ENCODE measurements at regions not wholly inside any gene's neighbourhood (a gene's known extent, or its start where the extent isn't known, plus 50 kb on each side); places are given as distances from the start of the nearest gene placed in this dataset.
"Not testable (repeated sequence)": the region's sequence is repeated elsewhere in the genome, so short reads cannot be mapped to it uniquely, and the experiment has no call there.

GRCh38 chr3:5358911-5359310, 171.4 kb downstream of the EDEM1 start:
- DNase-seq = no peak

GRCh38 chr3:5360453-5360852, 172.9 kb downstream of the EDEM1 start:
- no peak for DNase-seq

GRCh38 chr3:5366746-5367145, 179.2 kb downstream of the EDEM1 start:
- DNase-seq = no peak

GRCh38 chr3:5371555-5371954, 184.0 kb downstream of the EDEM1 start:
- not testable (repeated sequence) for DNase-seq

- DNase-seq = peak in 1 of 2 experiments; percentile 11
Measured at GRCh38 chr3:5376761-5377160, 189.3 kb downstream of the EDEM1 start.

GRCh38 chr3:5379266-5379665, 191.8 kb downstream of the EDEM1 start:
- DNase-seq = not testable (repeated sequence)

GRCh38 chr3:5383486-5384263, 196.2 kb downstream of the EDEM1 start:
- not testable (repeated sequence) for DNase-seq

GRCh38 chr3:5384557-5385236, 197.2 kb downstream of the EDEM1 start:
- DNase-seq = no peak

- no peak for DNase-seq
Measured at GRCh38 chr3:5388091-5388490, 200.6 kb downstream of the EDEM1 start.

GRCh38 chr3:5389057-5389456, 201.6 kb downstream of the EDEM1 start:
- no peak for DNase-seq

GRCh38 chr3:5390221-5390620, 202.7 kb downstream of the EDEM1 start:
- no peak for DNase-seq

- DNase-seq = no peak
Measured at GRCh38 chr3:5390936-5391625, 203.6 kb downstream of the EDEM1 start.

- no peak for DNase-seq
Measured at GRCh38 chr3:5401002-5401401, 213.5 kb downstream of the EDEM1 start.

GRCh38 chr3:5404718-5405117, 217.2 kb downstream of the EDEM1 start:
- no peak for DNase-seq

GRCh38 chr3:5411786-5412185, 224.3 kb downstream of the EDEM1 start:
- DNase-seq = no peak

GRCh38 chr3:5423076-5423475, 235.6 kb downstream of the EDEM1 start:
- no peak for DNase-seq

GRCh38 chr3:5423523-5423922, 236.0 kb downstream of the EDEM1 start:
- DNase-seq = no peak

GRCh38 chr3:5425371-5425770, 237.9 kb downstream of the EDEM1 start:
- no peak for DNase-seq

GRCh38 chr3:5426094-5426883, 238.8 kb downstream of the EDEM1 start:
- DNase-seq = peak; percentile 85 to 86

- DNase-seq = no peak
Measured at GRCh38 chr3:5427021-5427420, 239.5 kb downstream of the EDEM1 start.

GRCh38 chr3:5427938-5428337, 240.4 kb downstream of the EDEM1 start:
- DNase-seq = no peak

GRCh38 chr3:5428607-5429516, 241.4 kb downstream of the EDEM1 start:
- DNase-seq = no peak
